ENCODE measurements at regions not wholly inside any gene's neighbourhood (a gene's known extent, or its start where the extent isn't known, plus 50 kb on each side); places are given as distances from the start of the nearest gene placed in this dataset.

GRCh38 chr9:119577881-119578280, 208.6 kb upstream of the BRINP1 start:
- TF ChIP-seq CTCF (IDR thresholded peaks at IDR 0.05; ENCODE audit: insufficient read depth, low read length, poor library complexity, severe bottlenecking), result no peak
- H3K27me3 ChIP-seq (ENCODE audit: control insufficient read depth, insufficient read depth, low read length), result no peaks in the 10 kb centered on the region
- no peak for DNase-seq (ENCODE audit: low read depth)
- H3K4me3 ChIP-seq (ENCODE audit: low read depth, low read length), result no peak overlapping the region
- no peaks in the 10 kb centered on the region for H3K36me3 ChIP-seq (ENCODE audit: control insufficient read depth, insufficient read depth, low read length)

- Histone ChIP-seq H3K36me3 (ENCODE audit: control insufficient read depth, insufficient read depth, low read length) (no peaks in the 10 kb centered on the region), H3K27me3 (ENCODE audit: control insufficient read depth, insufficient read depth, low read length) (no peaks in the 10 kb centered on the region), H3K4me3 (ENCODE audit: low read depth, low read length) (no peak overlapping the region)
- no peak for TF ChIP-seq CTCF (IDR thresholded peaks at IDR 0.05; ENCODE audit: insufficient read depth, low read length, poor library complexity, severe bottlenecking)
- no peak for DNase-seq (ENCODE audit: low read depth)
These were observed 190.8 kb upstream of the BRINP1 start for GRCh38 chr9:119559986-119560385.

- no peak for DNase-seq (ENCODE audit: low read depth)
- Histone ChIP-seq H3K27me3 (ENCODE audit: control insufficient read depth, insufficient read depth, low read length) (no peaks in the 10 kb centered on the region), H3K36me3 (ENCODE audit: control insufficient read depth, insufficient read depth, low read length) (no peaks in the 10 kb centered on the region), H3K4me3 (ENCODE audit: low read depth, low read length) (no peak overlapping the region)
- no peak for TF ChIP-seq CTCF (IDR thresholded peaks at IDR 0.05; ENCODE audit: insufficient read depth, low read length, poor library complexity, severe bottlenecking)
These were observed 189.8 kb upstream of the BRINP1 start for GRCh38 chr9:119559056-119559455.

- no peaks in the 10 kb centered on the region for H3K36me3 ChIP-seq (ENCODE audit: control insufficient read depth, insufficient read depth, low read length)
- TF ChIP-seq CTCF (IDR thresholded peaks at IDR 0.05; ENCODE audit: insufficient read depth, low read length, poor library complexity, severe bottlenecking), result peak; percentile 97
- peak; percentile 4 for DNase-seq (ENCODE audit: low read depth)
- no peaks in the 10 kb centered on the region for H3K27me3 ChIP-seq (ENCODE audit: control insufficient read depth, insufficient read depth, low read length)
- peak overlapping the region; percentile 5 for H3K4me3 ChIP-seq (ENCODE audit: low read depth, low read length)
These were observed 187.1 kb upstream of the BRINP1 start for GRCh38 chr9:119556129-119556875.

GRCh38 chr9:119544492-119544891, 175.3 kb upstream of the BRINP1 start:
- Histone ChIP-seq H3K4me3 (ENCODE audit: low read depth, low read length) (no peak overlapping the region), H3K27me3 (ENCODE audit: control insufficient read depth, insufficient read depth, low read length) (no peaks in the 10 kb centered on the region), H3K36me3 (ENCODE audit: control insufficient read depth, insufficient read depth, low read length) (no peaks in the 10 kb centered on the region)
- TF ChIP-seq CTCF (IDR thresholded peaks at IDR 0.05; ENCODE audit: insufficient read depth, low read length, poor library complexity, severe bottlenecking), result no peak
- no peak for DNase-seq (ENCODE audit: low read depth)

- no peak for TF ChIP-seq CTCF (IDR thresholded peaks at IDR 0.05; ENCODE audit: insufficient read depth, low read length, poor library complexity, severe bottlenecking)
- DNase-seq (ENCODE audit: low read depth), result no peak
- H3K4me3 ChIP-seq (ENCODE audit: low read depth, low read length), result no peak overlapping the region
These were observed 167.9 kb upstream of the BRINP1 start for GRCh38 chr9:119537138-119537537.

More at GRCh38 chr9:119537138-119537537, 167.9 kb upstream of the BRINP1 start:
- H3K36me3 ChIP-seq (ENCODE audit: control insufficient read depth, insufficient read depth, low read length), result no peaks in the 10 kb centered on the region
- H3K27me3 ChIP-seq (ENCODE audit: control insufficient read depth, insufficient read depth, low read length), result no peaks in the 10 kb centered on the region

All from kidney epithelial cell (primary cell).